HG02610 (cell line): ENCODE measurements at regions not wholly inside any gene's neighbourhood (a gene's known extent, or its start where the extent isn't known, plus 50 kb on each side); places are given as distances from the start of the nearest gene placed in this dataset.
"Not testable (repeated sequence)": the region's sequence is repeated elsewhere in the genome, so short reads cannot be mapped to it uniquely, and the experiment has no call there.

ENCODE experiments used
- ATAC-seq: cut with Tn5 transposase; IDR thresholded peaks from one replicate; pipeline ENCODE4 v1.9.1; 2021; ENCODE audit warnings: mild to moderate bottlenecking, moderate library complexity; ENCODE audit not compliant: unreplicated experiment

DNA sequence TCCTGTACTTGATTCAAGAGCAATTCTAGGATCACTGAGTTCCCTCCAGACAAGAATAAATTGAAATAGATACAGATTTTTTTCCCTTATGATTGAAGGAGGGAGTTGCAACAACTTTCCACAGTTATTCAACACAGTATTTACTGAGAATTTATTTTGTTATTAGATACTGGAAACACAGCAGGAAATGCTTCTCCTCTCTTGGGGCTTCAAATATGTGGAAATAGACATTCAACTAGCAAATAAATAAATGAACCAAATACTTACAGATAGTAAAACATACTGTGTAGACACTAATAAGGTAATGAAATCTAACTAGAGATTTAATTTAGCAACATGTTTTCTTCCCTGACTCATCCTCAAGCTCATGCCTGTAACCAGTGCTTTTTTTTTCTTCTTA is 169.2 kb downstream of the LNPK start:
- no peak for ATAC-seq

DNA sequence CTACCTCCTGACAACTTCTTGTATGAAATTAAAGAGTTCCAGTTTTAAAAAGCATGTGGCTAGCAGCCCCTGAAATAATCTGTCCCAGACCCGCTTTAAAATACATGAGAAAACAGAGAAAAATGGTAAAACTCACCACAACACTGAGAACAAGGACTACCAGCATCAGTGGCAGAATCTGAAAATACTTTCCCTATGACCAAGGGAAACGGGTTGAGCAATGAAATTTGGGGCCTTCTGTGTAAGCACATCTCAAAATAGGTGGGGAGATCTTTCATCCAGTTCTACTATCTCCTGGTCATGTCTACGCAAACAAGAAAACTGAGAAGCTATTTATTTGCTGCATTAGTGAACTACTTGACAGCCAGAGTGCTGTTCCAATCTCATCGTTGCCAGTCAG is 172.3 kb downstream of the LNPK start:
- ATAC-seq, result no peak

DNA sequence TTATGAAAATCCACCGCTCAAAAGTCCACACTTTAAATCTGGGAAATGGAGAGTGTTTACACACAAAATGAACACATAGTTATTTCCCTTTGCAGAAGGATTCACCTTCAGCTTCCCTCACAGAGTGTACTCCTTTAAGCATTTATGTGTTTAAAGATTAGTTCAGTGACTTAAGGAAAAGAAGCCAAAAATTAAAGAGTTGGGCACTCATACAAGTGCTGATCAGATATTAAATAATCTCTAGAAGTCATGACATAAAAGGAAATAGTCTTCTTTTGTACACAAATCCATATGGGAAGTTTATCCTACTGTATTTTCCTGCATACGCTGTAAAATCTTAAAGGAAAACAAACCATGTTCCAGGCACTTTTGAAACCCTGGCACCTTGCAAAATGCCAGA is 174.2 kb downstream of the LNPK start:
- ATAC-seq, result no peak

DNA sequence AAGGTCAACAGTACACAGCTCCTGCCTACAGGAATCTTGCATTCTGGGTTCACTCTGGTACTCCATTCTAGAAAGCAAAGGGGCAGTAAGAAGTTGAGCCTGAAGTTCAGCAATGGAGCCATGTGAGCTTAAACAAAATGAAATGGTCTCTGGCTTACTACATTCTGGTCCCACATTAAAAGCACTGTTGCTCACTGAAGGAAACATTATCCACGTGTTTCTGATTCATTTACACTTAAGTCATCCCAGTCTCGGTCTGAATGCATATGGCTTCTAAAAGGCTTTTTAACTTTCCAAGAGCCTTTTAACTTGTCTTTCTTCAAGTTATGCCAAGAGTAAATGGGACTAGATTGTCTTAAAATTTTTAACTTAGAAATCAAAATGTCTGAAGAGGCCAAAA is 177.8 kb downstream of the LNPK start:
- ATAC-seq, result no peak

DNA sequence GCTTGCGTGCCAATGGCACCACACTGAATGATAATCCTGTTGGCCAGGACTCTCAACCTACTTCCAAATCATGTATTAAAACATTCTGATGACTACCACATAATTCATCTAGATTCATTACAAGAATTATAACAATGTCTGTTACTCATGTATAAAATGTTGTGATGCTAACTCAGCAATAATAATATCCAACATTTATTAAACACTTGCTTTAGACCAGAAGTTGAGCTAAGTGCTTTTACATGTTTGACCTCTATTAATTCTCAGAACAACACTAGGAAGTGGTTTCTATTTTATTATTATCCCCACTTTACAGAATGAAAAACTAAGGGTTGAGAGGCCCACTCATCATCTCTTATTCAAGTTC is 178.4 kb downstream of the LNPK start:
- no peak for ATAC-seq

DNA sequence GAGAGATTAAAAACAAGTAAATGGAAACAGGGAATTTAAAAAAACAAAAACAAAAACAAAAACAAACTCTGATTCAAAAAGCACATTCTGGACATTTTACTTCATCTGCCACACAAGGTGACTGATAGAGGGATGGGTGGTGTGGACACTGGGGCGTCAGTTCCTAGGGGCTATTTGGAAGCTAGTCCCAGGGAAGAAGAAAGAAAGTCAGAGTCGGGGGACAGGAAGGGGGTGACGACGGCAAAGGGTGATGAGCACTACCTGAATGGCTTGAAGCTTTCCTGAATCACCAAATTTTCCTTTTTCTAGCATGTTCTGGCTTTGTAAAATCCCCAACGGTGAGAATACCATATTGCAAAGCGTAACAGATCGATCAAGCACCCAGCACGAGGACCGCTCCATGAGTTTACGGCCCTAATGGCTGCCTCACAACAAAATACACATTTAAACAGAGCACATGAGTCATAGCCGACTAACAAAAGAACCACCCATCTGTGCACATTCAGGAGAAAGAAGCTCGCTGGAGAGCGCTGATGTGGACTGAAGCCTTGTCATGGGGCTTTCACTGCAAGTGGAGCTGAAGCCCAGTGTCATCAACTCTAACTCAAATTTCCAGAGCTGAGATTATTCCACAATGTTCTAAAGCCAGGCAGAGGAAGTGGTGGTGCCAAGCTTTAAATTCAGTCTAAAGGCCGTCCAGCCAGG is 178.9 kb downstream of the LNPK start:
- no peak for ATAC-seq

DNA sequence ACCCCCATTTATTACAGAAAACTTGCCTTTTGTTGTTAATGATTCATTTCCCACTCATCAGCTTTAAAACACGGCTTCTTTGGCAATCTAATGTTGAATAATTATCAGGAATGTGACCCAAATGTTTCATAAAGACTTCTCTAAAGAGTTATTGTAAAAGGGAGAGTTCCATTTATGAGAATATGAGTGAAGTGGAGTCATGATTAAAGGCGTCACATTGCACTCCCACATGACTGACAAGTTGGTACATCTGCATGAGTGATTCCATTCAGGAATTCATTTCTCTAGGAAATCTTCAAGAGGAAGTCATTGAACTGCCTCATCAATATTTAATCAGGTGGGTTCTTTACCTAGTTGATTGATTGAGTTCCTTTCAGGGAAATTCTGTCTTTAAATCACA is 184.8 kb downstream of the LNPK start:
- ATAC-seq, result no peak

DNA sequence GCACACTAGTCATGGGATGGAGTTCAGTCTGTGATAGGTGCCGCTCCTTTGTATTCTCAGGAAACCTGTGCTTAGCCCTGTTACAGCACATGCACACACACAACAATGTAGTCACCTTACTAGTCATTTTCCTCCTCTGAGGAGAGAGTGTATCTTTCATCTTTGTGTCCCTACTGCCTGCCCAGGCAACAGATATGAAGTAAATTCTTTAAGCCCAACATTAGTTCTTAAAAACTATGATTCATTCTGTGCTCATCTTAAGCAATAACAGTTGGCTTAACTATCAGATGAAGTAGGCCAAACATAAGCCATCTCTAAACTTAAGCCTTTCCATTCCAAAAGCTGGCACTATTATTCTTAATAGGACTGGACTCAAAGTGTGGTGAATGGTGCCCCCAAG is 186.5 kb downstream of the LNPK start:
- ATAC-seq, result no peak

DNA sequence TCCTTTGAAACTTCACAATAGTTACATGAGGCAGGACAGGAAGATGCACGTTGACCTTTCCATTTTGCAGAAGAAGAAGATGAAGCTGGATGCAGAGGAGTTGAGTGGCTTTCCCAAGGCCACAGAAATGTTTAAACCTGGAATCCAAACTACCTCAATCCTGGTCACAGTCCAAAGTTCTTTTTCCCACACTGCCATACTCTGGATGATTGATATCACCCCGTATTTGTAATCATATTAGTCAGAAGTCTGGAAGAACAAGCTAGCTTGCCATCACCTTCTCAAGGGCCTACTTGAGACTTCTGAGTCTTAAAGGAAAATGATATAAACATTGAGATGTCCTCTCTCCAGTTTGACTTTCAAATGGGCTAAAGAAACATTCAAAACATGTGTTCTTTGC is 190.1 kb downstream of the LNPK start:
- no peak for ATAC-seq

DNA sequence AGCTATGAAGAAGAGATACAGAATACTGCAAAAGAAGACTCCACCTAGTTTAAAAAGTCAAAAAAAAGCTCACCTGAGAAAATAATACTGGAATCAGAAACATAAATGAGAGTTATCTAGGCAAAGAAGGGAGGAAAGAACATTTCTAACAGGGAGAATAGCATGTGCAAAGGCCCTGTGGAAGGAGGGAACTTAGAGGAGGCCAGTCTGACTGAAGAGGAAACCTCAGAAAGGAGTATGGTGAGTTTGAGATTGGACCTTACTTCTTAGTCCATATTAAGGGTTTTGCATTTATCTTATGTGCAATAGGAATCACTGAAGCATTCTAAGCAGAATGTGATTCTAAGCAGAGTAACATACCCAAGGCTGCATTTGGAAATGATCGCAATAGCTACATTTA is 193.2 kb downstream of the LNPK start:
- no peak for ATAC-seq

DNA sequence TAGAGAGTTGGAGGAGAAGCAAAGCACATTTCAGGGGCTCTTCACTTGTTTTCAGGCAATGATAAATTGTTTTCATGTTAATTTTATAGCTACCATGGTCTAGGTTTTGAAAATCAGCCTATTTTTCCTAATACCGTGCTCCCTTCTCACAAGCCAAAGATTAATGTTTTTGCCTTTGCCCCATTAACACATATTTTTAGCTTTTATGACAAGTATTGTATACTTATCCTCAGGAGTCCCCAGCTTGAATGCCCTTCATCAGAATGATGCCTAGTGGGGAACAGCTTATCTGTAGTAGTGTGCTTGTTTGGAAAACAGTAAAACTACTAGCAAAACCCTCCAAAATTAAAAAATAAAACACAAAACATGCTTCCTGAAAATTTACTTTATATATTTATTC is 194.0 kb downstream of the LNPK start:
- ATAC-seq, result no peak

DNA sequence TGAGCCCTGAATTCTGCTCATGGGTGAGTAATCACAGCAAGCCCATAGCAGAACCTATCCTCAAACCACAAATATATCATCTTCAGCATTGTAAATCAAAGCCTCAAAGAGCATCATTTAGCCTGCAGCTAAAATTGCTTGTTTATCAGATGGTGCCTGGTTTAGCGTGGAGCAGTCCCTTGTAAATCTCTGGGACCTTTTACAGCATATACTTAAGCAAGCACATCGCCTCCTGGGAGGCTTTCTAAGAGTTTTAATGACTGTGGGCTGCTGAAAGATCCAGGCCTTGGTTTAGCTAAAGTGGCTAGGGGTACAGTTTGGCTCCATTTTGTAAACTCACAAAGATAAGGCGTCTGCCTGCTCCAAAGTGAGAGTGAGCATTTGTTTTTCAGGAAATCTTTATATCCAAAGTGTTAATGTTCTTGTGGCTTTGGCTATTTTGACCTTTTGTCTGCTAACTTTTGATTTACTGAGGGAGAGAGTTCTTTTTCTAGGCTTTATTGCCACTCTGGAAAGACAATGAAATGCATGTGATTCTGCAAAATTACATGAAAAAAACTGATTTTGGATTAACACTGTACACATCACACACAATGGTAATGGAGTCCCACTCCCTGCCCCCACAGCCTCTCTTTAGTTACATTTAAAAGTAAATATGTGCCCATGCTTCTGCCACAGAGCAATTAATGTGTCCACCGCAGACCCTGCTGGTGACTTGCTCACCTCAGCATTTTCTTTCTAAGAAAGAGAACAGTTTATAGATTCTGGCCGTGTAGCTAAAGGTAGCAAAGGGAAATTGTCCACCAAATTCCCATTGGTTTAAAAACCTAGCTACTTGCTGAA is 194.8 kb downstream of the LNPK start:
- ATAC-seq, result no peak

DNA sequence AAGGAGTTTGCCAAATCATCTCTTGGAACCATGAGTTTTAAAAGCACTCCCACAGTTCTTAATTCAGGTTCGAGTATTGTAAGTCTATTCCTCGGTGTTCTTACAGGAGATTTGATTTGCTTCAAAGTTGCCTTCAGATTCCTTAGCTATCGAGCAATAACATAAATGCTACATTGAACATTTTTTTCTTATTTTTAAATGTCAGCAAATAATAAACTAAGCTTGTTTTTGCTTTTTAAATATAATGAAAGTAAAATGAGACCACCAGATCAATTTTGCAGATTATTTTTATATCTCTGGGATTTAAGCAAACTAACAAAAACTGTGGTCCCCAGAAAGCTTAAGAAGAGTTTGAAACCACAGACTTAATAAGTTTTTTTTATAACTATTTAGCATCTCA is 195.5 kb downstream of the LNPK start:
- ATAC-seq, result no peak

DNA sequence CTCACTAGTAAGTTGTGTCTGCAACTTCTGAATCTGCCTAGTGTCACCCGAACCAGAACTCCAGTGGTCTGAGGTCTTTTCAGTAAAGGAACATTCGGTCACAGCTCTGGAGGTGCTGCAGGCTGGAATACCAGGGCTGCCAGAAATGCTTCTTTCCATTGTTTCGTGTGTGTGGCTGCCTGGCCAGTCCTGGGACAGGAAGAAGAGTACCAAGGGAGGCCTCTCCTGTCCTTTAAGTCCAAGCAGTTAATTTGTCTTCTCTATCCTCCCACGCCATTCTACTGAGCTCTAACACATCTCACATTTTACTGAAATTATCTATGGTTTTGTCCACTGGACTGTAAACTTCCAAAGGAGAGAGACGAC is 196.0 kb downstream of the LNPK start:
- ATAC-seq, result no peak

DNA sequence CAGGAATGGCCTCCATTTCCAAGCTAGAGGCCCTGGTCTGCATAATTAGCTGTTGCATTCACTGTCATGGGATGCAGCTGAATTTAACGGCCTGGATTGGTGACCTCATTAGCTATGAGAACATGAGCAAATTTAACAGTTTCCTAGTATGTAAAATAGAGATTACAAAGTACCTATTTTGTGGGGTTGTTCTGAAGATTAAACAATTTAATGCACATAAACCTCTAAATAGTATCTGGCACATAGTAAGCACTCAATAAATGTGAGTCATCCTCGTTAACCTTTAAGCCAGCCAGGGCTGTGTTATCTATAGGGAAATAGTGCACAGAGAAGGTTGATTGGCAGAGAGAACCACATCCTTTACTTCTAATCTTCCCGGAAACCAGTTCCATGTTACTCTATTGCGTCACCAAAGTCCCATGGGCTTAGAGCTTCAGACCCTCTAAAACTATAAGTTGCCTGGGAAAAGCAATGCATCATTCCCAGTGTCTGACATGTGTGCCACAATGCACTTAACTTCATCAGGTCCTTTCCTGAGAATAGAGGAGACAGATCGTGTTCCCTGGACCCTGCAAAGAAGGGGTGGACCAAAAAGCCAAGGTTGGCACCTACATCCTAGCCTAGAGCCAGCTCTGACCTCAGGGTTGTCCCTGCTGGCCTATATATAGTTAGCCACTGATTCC is 196.5 kb downstream of the LNPK start:
- no peak for ATAC-seq

DNA sequence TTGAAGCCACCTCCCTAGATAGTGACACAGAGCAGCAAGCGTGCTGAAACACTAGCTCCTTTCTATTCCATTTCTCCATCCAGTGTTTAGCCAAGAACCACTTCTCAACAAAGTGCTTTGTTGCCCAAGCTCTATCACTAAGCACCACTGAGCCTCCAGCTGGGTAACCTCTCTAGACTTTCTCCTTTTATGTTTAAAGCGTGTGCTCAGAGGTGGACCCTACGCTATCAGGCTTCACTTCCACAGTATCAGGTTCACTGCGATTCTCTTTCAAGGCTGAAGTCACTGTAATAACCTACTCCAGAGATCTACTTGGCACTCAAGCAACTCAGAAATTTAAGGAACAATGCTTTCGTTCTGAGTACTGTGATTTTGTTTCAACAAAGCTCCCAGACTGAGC is 197.9 kb downstream of the LNPK start:
- ATAC-seq, result no peak

DNA sequence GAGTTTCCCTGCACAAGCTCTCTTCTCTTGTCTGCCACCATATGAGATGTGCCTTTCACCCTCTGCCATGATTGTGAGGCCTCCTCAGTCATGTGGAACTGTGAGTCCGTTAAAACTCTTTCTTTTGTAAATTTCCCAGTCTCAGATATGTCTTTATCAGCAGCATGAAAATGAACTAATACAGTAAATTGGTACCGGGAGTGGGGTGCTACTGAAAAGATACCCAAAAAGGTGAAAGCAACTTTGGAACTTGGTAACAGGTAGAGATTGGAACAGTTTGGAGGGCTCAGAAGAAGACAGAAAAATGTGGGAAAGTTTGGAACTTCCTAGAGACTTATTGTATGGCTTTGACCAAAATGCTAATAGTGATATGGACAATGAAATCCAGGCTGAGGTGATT is 205.6 kb downstream of the LNPK start:
- ATAC-seq, result not testable (repeated sequence)

DNA sequence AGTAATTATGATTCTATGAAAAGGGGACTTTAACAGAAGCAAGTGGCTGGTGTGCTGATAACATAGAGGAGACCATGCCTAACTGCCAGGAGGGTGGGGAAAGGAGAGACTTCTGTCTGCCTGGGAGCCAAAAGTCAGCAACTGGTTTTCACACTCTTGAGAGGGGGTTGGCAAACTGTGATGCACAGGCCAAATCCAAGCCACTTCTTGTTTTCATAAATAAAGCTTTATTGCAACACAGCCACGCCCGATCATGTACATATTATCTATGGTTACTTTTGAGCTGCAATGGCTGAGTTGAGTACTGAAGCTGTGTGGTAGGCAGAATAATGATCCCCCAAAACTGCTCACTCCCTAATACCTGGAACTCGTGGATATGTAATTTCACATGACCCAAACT is 208.4 kb downstream of the LNPK start:
- no peak for ATAC-seq

DNA sequence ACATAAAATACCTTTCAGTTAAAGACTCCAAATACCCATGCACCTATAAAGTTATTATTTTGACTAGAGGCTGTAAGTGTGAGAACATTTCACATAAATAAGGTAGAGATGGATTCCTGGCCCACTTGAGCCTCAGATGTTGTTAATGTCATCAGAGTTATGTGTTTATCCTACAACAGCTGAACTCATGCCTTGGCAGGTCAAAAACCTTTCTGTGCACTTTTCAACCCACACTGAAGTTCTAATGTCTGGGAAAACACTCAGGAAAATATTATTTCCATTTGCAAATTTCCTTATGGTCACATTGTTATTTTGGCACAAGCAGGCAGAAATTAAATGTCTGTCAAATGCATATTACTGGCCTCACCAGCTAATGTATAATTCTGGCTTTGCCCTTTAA is 209.2 kb downstream of the LNPK start:
- ATAC-seq, result no peak

DNA sequence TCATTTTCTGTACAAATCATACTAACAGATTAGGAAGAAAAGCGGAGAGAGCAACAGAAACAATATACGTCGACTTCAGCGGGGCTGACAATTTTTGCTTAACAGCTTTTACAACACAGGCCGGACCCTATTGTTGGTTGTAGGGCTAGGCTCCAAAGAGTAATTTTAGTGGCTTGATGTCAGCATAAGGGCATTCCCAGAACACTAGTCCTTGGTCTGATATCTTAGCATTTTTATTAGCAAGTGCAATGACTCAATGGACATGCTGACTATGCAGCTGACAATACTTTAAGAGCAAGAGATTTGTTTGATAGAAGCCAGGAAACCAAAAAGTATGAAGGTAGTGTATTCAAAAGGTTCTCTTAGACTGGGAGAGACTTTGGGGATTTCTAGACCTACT is 209.9 kb downstream of the LNPK start:
- no peak for ATAC-seq

DNA sequence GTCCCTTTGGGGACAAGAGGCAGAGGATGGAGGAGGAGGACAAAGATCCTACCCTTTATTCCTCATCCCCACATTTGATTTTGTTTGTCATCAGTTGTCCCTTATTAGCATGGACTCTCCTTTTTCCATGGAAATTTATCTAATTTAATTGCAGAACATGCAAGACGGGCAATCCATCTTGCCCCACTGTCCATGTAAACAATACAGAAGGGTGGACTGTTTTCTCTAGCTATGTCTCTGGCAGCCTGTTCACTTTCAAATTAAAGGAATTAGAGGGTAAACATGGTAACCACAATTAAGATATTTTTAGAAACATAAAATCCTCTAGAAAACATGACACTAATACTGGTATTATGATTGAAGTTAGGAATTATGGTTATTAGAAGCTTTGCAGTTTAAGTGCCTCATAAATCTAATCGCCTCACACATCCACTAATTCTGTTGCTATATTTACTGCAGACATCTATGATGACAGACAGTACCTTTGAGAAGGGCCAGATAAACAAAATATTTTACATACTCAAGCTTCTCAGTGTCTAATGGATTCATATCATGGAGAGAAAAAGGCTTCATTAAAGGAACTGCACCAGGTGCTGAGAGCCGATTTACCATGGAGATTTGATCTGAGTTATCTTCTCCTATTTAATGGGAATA is 215.5 kb downstream of the LNPK start:
- no peak for ATAC-seq

DNA sequence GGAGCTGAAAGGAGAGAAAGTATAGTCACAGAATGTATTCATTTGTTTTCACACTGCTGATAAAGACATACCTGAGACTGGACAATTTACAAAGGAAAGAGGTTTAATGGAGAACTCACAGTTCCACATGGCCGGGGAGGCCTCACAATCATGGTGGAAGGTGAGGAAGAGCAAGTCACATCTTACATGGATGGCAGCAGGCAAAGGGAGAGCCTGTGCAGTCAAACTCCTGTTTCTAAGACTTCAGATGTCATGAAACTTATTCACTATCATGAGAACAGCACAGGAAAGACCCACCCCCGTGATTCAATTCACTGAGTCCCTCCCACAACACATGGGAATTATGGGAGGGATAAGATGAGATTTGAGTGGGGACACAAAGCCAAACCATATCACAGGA is 224.7 kb downstream of the LNPK start:
- ATAC-seq, result not testable (repeated sequence)
